HEK293 (cell line): ENCODE measurements at regions not wholly inside any gene's neighbourhood (a gene's known extent, or its start where the extent isn't known, plus 50 kb on each side); places are given as distances from the start of the nearest gene placed in this dataset.

Source experiments
- PRDM10 ChIP-seq: fragments of 450-650 bp; formaldehyde crosslinking; IDR thresholded peaks from 2 replicates; pipeline ENCODE4 v1.5.1; 2016; ENCODE audit warnings: missing biosample characterization, missing genetic modification characterization
- REST ChIP-seq: fragments of 450-650 bp; formaldehyde crosslinking; IDR thresholded peaks from 2 replicates; pipeline ENCODE4 v1.5.1; 2016; ENCODE audit warnings: missing biosample characterization, missing genetic modification characterization
- SETDB1 ChIP-seq: IDR thresholded peaks from one replicate; pipeline ENCODE4 v1.6.1; 2017; ENCODE audit warnings: mild to moderate bottlenecking, low read length, moderate library complexity, mixed read lengths; ENCODE audit not compliant: insufficient read length
- ZBTB11 ChIP-seq: fragments of 450-650 bp; formaldehyde crosslinking; conservative IDR thresholded peaks from 2 replicates; pipeline ENCODE4 v1.5.1; 2016; ENCODE audit warnings: low read depth, missing biosample characterization, missing genetic modification characterization
- ZBTB26 ChIP-seq: fragments of 450-650 bp; formaldehyde crosslinking; optimal IDR thresholded peaks from 2 replicates; pipeline ENCODE3; 2016; ENCODE audit warnings: missing biosample characterization, mild to moderate bottlenecking, missing genetic modification characterization
- ZBTB7A ChIP-seq: fragments of 450-650 bp; formaldehyde crosslinking; IDR thresholded peaks from 2 replicates; pipeline ENCODE4 v1.5.1; 2016; ENCODE audit warnings: low read depth, missing biosample characterization, missing genetic modification characterization
- ZNF24 ChIP-seq: fragments of 450-650 bp; formaldehyde crosslinking; IDR thresholded peaks from 2 replicates; pipeline ENCODE4 v1.5.1; 2016; ENCODE audit warnings: missing biosample characterization, missing genetic modification characterization
- ZNF449 ChIP-seq: fragments of 450-650 bp; formaldehyde crosslinking; IDR thresholded peaks from 2 replicates; pipeline ENCODE4 v1.5.1; 2017; ENCODE audit warnings: missing biosample characterization, mild to moderate bottlenecking, missing genetic modification characterization, moderate library complexity
- ZNF830 ChIP-seq: fragments of 450-650 bp; IDR thresholded peaks from 2 replicates; pipeline ENCODE4 v1.5.0; 2018; ENCODE audit warnings: missing biosample characterization, missing genetic modification characterization, low read depth, mild to moderate bottlenecking, moderate library complexity
- TF ChIP-seq, protein P1 (sequence below): fragments of 450-650 bp; formaldehyde crosslinking; IDR thresholded peaks from 2 replicates; pipeline ENCODE4 v1.5.1; 2016; ENCODE audit warnings: missing biosample characterization, missing genetic modification characterization
- TF ChIP-seq, protein P2 (sequence below): IDR thresholded peaks from 2 replicates; pipeline ENCODE4 v1.6.1; 2011; ENCODE audit warnings: mild to moderate bottlenecking, low read depth, low read length, borderline replicate concordance

DNA sequence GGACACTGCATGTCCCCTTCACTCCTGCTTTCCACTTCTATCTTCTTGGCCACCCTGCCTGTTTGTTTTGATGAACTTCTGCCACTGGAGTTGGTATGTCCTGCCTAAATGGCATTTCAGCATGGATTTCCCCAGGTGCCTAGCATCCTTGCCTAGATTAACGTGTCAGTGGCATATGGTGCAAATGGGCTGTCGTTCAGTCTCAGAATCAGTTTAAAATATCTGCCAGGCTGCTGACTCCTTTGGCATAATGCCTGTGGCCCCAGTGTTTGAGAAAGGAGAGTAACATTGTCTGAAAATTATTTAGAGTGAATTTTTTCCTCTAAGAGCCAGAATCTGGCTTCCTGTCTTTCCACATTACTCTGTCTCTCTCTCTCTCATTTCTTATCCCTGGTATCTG is 64.9 kb upstream of the BARHL2 start:
- TF ChIP-seq, protein P1, sequence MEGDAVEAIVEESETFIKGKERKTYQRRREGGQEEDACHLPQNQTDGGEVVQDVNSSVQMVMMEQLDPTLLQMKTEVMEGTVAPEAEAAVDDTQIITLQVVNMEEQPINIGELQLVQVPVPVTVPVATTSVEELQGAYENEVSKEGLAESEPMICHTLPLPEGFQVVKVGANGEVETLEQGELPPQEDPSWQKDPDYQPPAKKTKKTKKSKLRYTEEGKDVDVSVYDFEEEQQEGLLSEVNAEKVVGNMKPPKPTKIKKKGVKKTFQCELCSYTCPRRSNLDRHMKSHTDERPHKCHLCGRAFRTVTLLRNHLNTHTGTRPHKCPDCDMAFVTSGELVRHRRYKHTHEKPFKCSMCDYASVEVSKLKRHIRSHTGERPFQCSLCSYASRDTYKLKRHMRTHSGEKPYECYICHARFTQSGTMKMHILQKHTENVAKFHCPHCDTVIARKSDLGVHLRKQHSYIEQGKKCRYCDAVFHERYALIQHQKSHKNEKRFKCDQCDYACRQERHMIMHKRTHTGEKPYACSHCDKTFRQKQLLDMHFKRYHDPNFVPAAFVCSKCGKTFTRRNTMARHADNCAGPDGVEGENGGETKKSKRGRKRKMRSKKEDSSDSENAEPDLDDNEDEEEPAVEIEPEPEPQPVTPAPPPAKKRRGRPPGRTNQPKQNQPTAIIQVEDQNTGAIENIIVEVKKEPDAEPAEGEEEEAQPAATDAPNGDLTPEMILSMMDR: no peak
- TF ChIP-seq ZBTB7A (tag by site-specific recombination): no peak
- TF ChIP-seq, protein P2, sequence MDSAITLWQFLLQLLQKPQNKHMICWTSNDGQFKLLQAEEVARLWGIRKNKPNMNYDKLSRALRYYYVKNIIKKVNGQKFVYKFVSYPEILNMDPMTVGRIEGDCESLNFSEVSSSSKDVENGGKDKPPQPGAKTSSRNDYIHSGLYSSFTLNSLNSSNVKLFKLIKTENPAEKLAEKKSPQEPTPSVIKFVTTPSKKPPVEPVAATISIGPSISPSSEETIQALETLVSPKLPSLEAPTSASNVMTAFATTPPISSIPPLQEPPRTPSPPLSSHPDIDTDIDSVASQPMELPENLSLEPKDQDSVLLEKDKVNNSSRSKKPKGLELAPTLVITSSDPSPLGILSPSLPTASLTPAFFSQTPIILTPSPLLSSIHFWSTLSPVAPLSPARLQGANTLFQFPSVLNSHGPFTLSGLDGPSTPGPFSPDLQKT: no peak
- TF ChIP-seq ZNF830 (tag by site-specific recombination): no peak
- TF ChIP-seq REST (tag by site-specific recombination): no peak
- TF ChIP-seq SETDB1: no peak
- no peak for TF ChIP-seq ZNF449 (tag by site-specific recombination)
- TF ChIP-seq ZNF24 (tag by site-specific recombination): no peak
- no peak for TF ChIP-seq ZBTB26 (tag by site-specific recombination)
- no peak for TF ChIP-seq PRDM10 (tag by site-specific recombination)
- no peak for TF ChIP-seq ZBTB11 (tag by site-specific recombination)
